NB4 (cell line): ENCODE measurements at regions not wholly inside any gene's neighbourhood (a gene's known extent, or its start where the extent isn't known, plus 50 kb on each side); places are given as distances from the start of the nearest gene placed in this dataset.

ENCODE experiments used
- MAX ChIP-seq: IDR thresholded peaks from 2 replicates; pipeline ENCODE4 v1.6.1; 2011; ENCODE audit warnings: low read depth, low read length
- MYC ChIP-seq: IDR thresholded peaks from 2 replicates; pipeline ENCODE4 v1.6.1; 2011; ENCODE audit warnings: low read depth, low read length
- POLR2A ChIP-seq: IDR thresholded peaks from 2 replicates; pipeline ENCODE4 v1.6.1; 2011; ENCODE audit warnings: mild to moderate bottlenecking; ENCODE audit not compliant: insufficient read length; ENCODE audit errors: extremely low read depth
- TF ChIP-seq, protein P1 (sequence below): IDR thresholded peaks from one replicate; pipeline ENCODE4 v1.5.1; 2012; ENCODE audit warnings: low read depth, low read length

GRCh38 chr18:34385311-34385710, 160.6 kb upstream of the NOL4 start:
- TF ChIP-seq, protein P1, sequence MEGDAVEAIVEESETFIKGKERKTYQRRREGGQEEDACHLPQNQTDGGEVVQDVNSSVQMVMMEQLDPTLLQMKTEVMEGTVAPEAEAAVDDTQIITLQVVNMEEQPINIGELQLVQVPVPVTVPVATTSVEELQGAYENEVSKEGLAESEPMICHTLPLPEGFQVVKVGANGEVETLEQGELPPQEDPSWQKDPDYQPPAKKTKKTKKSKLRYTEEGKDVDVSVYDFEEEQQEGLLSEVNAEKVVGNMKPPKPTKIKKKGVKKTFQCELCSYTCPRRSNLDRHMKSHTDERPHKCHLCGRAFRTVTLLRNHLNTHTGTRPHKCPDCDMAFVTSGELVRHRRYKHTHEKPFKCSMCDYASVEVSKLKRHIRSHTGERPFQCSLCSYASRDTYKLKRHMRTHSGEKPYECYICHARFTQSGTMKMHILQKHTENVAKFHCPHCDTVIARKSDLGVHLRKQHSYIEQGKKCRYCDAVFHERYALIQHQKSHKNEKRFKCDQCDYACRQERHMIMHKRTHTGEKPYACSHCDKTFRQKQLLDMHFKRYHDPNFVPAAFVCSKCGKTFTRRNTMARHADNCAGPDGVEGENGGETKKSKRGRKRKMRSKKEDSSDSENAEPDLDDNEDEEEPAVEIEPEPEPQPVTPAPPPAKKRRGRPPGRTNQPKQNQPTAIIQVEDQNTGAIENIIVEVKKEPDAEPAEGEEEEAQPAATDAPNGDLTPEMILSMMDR = no peak
- TF ChIP-seq POLR2A (no peak), MAX (no peak), MYC (no peak)
